ENCODE measurements at regions not wholly inside any gene's neighbourhood (a gene's known extent, or its start where the extent isn't known, plus 50 kb on each side); places are given as distances from the start of the nearest gene placed in this dataset.
"Not testable (repeated sequence)": the region's sequence is repeated elsewhere in the genome, so short reads cannot be mapped to it uniquely, and the experiment has no call there.

GRCh38 chr11:34830648-34831047 lies 85.5 kb downstream of the APIP start:
- peaks cover 4% of the 10 kb centered on the region for H3K27me3 Mint-ChIP-seq
- no peaks in the 10 kb centered on the region for H3K9me3 Mint-ChIP-seq
- H3K4me1 Mint-ChIP-seq = no peaks in the 10 kb centered on the region
- H3K27ac Mint-ChIP-seq = no peak overlapping the region
- ATAC-seq (replicated peaks) = no peak
- H3K4me3 Mint-ChIP-seq = no peak overlapping the region
- no peaks in the 10 kb centered on the region for H3K36me3 Mint-ChIP-seq (ENCODE audit: low read depth)

DNA sequence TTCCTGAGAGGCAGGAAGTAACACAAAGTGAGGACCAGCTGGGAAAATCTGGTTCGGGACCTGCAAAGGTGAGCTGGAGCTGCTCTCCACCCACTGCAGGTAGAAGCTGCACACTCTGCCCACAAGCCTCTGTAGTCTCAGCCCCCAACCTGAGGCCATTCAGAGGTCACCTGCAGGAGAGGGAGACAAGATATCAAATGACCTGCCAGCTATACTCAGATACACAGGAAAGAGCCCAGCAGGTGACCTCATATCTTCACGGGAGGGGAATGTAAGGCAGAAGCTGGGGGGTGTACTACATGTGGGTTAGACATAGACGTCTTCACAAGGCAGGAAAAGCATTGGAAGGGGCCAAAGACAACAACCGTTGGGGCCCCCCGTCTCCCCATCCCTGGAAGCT lies 86.1 kb downstream of the APIP start:
- Mint-ChIP-seq H3K9me3 (no peaks in the 10 kb centered on the region), H3K4me1 (no peaks in the 10 kb centered on the region), H3K27ac (no peak overlapping the region), H3K27me3 (peaks cover 1% of the 10 kb centered on the region), H3K36me3 (ENCODE audit: low read depth) (no peaks in the 10 kb centered on the region), H3K4me3 (no peak overlapping the region)
- no peak for ATAC-seq (replicated peaks)

DNA sequence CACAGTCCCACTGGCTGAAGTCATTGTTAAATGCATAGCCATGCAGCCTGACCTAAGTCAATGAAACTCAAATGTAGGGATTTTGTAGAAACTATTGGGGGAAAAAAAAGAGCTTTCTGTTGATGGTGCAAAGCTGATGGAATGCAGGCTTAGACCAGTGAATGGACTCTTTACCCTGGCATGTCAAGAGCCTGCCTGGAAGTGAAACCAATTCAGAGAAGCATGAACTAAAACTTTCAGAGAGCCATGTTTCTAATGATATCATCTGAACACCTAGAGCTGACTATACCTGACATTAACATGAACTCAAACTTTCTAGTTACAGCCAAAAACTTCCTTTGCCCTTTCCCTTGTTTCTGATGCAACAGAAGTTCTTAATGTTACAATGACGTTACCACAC lies 89.0 kb downstream of the APIP start:
- Mint-ChIP-seq H3K36me3 (ENCODE audit: low read depth) (no peaks in the 10 kb centered on the region), H3K4me1 (no peaks in the 10 kb centered on the region), H3K4me3 (no peak overlapping the region), H3K27ac (no peak overlapping the region), H3K9me3 (no peaks in the 10 kb centered on the region), H3K27me3 (no peaks in the 10 kb centered on the region)
- ATAC-seq (replicated peaks) = no peak

GRCh38 chr11:34826384-34826726 lies 89.8 kb downstream of the APIP start:
- Mint-ChIP-seq H3K36me3 (ENCODE audit: low read depth) (no peaks in the 10 kb centered on the region), H3K27ac (no peak overlapping the region), H3K27me3 (no peaks in the 10 kb centered on the region), H3K9me3 (no peaks in the 10 kb centered on the region), H3K4me1 (no peaks in the 10 kb centered on the region), H3K4me3 (no peak overlapping the region)
- no peak for ATAC-seq (replicated peaks)

DNA sequence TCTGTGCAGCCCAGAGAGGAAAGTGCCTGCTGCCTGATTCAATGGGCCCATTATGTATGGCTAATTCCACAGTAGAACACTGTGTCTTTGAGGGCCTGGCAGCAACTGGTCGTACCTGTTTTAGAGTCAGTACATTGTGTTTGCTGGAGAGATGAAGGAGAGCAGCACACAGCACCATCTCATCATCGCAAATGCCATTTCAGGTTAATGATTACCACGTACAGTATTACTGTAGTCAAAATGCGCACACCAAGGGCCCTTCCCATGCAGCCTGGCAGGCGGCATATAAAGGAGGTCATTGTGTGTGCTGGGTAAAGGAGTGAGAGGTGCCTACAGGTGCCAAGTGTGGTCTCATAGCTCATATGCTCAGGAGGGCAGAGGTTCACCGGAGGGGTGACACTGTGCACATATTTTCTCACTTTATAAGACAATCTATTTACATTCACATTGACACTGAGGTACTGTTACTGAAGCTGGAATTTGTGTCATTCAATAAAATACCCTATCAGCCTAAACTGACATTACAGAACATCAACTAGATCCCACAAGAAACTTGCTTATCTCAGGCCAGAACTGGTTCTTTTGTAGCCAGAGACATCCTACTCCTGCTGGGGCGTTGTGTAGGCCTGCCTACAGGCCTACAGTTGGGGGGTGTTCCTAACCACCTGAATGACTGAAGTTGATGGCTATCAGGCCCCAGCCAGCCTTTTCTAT lies 90.4 kb downstream of the APIP start:
- Mint-ChIP-seq H3K4me1 (no peaks in the 10 kb centered on the region), H3K36me3 (ENCODE audit: low read depth) (no peaks in the 10 kb centered on the region), H3K27me3 (no peaks in the 10 kb centered on the region), H3K9me3 (no peaks in the 10 kb centered on the region), H3K4me3 (no peak overlapping the region), H3K27ac (no peak overlapping the region)
- no peak for ATAC-seq (replicated peaks)

- H3K36me3 Mint-ChIP-seq (ENCODE audit: low read depth) = no peaks in the 10 kb centered on the region
Measured at GRCh38 chr11:34825315-34825669, 90.9 kb downstream of the APIP start.

GRCh38 chr11:34824425-34824824 lies 91.8 kb downstream of the APIP start:
- no peak overlapping the region for H3K4me3 Mint-ChIP-seq
- ATAC-seq (replicated peaks) = no peak
- no peaks in the 10 kb centered on the region for H3K36me3 Mint-ChIP-seq (ENCODE audit: low read depth)
- H3K4me1 Mint-ChIP-seq = peaks cover 8% of the 10 kb centered on the region
- peaks cover 5% of the 10 kb centered on the region for H3K9me3 Mint-ChIP-seq
- H3K27me3 Mint-ChIP-seq = peaks cover 4% of the 10 kb centered on the region
- H3K27ac Mint-ChIP-seq = no peak overlapping the region

More at GRCh38 chr11:34825315-34825669, 90.9 kb downstream of the APIP start:
- Mint-ChIP-seq H3K4me1 (peaks cover 1% of the 10 kb centered on the region), H3K4me3 (no peak overlapping the region), H3K9me3 (no peaks in the 10 kb centered on the region), H3K27ac (no peak overlapping the region), H3K27me3 (no peaks in the 10 kb centered on the region)
- ATAC-seq (replicated peaks) = no peak

- Mint-ChIP-seq H3K27ac (no peak overlapping the region), H3K9me3 (peaks cover 5% of the 10 kb centered on the region), H3K36me3 (ENCODE audit: low read depth) (no peaks in the 10 kb centered on the region), H3K27me3 (peaks cover 5% of the 10 kb centered on the region), H3K4me3 (no peak overlapping the region), H3K4me1 (peaks cover 8% of the 10 kb centered on the region)
- no peak for ATAC-seq (replicated peaks)
Measured at GRCh38 chr11:34823639-34824038, 92.5 kb downstream of the APIP start.

DNA sequence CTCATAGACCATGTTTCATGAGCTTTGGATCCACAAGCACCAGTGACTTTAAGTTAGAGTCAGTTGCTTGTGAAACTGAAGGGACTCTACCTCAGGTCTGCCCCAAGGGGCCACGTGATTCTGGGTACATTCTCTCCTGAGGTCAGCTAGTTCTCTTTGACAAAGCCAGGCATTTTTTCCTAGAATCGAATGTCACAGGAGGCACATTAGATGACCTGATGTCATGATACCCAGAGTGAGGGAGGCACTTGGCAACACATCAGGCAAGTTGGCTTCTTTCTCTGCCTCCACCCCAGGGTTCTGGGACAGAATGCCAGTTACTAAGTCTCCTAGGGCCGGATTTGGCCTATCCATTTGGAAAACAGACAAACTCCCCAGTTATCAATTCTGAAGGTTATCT lies 93.0 kb downstream of the APIP start:
- H3K9me3 Mint-ChIP-seq = peaks cover 5% of the 10 kb centered on the region
- no peak overlapping the region for H3K27ac Mint-ChIP-seq
- peaks cover 8% of the 10 kb centered on the region for H3K4me1 Mint-ChIP-seq
- ATAC-seq (replicated peaks) = no peak
- H3K4me3 Mint-ChIP-seq = no peak overlapping the region
- H3K36me3 Mint-ChIP-seq (ENCODE audit: low read depth) = no peaks in the 10 kb centered on the region
- H3K27me3 Mint-ChIP-seq = peaks cover 5% of the 10 kb centered on the region

GRCh38 chr11:34819740-34820482 lies 96.3 kb downstream of the APIP start:
- Mint-ChIP-seq H3K4me1 (peaks cover 8% of the 10 kb centered on the region), H3K27ac (no peak overlapping the region), H3K36me3 (ENCODE audit: low read depth) (no peaks in the 10 kb centered on the region), H3K9me3 (peaks cover 10% of the 10 kb centered on the region), H3K27me3 (peaks cover 9% of the 10 kb centered on the region), H3K4me3 (no peak overlapping the region)
- ATAC-seq (replicated peaks) = peak; percentile 43

DNA sequence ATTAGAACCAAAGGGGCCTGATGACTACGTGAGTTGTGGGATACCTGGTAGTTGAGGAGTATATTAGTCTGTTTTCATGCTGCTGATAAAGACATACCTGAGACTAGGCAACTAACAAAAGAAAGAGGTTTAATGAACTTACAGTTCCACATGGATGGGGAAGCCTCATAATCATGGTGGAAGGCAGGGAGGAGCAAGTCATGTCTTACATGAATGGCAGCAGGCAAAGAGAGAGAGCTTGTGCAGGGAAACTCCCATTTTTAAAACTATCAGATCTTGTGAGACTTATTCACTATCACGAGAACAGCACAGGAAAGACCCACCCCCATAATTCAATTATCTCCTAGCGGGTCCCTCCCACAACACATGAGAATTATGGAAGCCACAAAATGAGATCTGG lies 98.4 kb downstream of the APIP start:
- ATAC-seq (replicated peaks); H3K4me3 Mint-ChIP-seq; H3K36me3 Mint-ChIP-seq (ENCODE audit: low read depth); H3K27ac Mint-ChIP-seq; H3K4me1 Mint-ChIP-seq: not testable (repeated sequence)
- Mint-ChIP-seq H3K9me3 (peaks cover 14% of the 10 kb centered on the region), H3K27me3 (peaks cover 13% of the 10 kb centered on the region)

DNA sequence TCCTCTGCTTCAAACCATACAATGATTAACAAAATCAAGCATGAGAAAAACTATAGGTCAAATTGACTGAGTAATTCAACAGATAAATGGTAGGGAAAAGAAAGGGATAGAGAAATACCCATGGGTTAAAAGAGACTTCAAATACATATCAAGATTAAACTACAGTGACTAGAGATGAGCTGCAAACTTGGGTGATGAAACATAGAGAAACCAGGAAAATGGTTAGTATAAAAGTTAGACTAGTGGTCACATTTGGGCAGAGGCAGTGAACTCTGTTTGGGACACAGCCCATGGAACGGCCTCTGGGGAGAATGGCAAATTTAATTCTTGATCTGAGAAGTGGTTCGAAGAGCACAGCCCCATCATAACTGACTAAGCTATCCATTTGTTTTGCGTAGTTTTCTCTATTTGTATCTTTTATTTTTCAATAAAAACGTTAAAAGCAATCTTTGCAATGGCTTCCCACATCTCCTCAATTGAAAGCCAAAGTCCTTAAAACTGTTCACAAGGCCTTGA lies 99.4 kb downstream of the APIP start:
- Mint-ChIP-seq H3K36me3 (ENCODE audit: low read depth) (no peaks in the 10 kb centered on the region), H3K27ac (no peak overlapping the region), H3K4me1 (peaks cover 8% of the 10 kb centered on the region), H3K4me3 (no peak overlapping the region), H3K27me3 (peaks cover 18% of the 10 kb centered on the region), H3K9me3 (peaks cover 19% of the 10 kb centered on the region)
- ATAC-seq (replicated peaks) = no peak

- no peak overlapping the region for H3K27ac Mint-ChIP-seq
- H3K36me3 Mint-ChIP-seq (ENCODE audit: low read depth) = no peaks in the 10 kb centered on the region
- H3K27me3 Mint-ChIP-seq = peaks cover 18% of the 10 kb centered on the region
- H3K4me1 Mint-ChIP-seq = peaks cover 9% of the 10 kb centered on the region
- peaks cover 34% of the 10 kb centered on the region for H3K9me3 Mint-ChIP-seq
- ATAC-seq (replicated peaks) = no peak
- H3K4me3 Mint-ChIP-seq = no peak overlapping the region
Measured at GRCh38 chr11:34812905-34813576, 103.1 kb downstream of the APIP start.

DNA sequence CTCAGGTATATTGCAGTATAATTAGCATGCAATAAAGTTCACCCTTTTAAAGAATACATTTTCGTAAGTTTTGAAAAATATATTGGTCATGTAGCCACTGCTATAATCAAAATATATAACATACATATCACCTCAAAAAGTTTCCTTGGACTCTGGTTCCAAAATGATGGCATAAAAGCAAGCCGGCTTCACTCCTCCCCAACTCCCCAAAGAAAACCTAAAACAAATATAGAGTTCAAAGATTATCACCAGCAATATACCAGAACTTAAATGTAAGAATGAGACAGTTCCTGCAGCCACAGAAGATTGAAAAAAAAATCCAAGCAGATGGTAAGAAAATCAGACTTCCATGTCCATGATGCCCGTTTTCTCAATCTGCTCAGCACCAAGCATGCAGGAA lies 104.3 kb downstream of the APIP start:
- Mint-ChIP-seq H3K36me3 (ENCODE audit: low read depth) (no peaks in the 10 kb centered on the region), H3K4me3 (no peak overlapping the region), H3K9me3 (peaks cover 29% of the 10 kb centered on the region), H3K27ac (no peak overlapping the region), H3K4me1 (peaks cover 9% of the 10 kb centered on the region), H3K27me3 (peaks cover 23% of the 10 kb centered on the region)
- ATAC-seq (replicated peaks) = no peak

- H3K4me1 Mint-ChIP-seq = peaks cover 9% of the 10 kb centered on the region
- H3K4me3 Mint-ChIP-seq = no peak overlapping the region
- H3K36me3 Mint-ChIP-seq (ENCODE audit: low read depth) = no peaks in the 10 kb centered on the region
- H3K27me3 Mint-ChIP-seq = peaks cover 20% of the 10 kb centered on the region
- no peak for ATAC-seq (replicated peaks)
- H3K27ac Mint-ChIP-seq = no peak overlapping the region
- peaks cover 29% of the 10 kb centered on the region for H3K9me3 Mint-ChIP-seq
Measured at GRCh38 chr11:34810107-34810562, 106.0 kb downstream of the APIP start.
